ENCODE measurements at regions not wholly inside any gene's neighbourhood (a gene's known extent, or its start where the extent isn't known, plus 50 kb on each side); places are given as distances from the start of the nearest gene placed in this dataset.
A peak's percentile ranks its signal among the peaks of the same experiment; 100 is the strongest.

GRCh38 chr5:173793648-173794548 lies 94.3 kb upstream of the CPEB4 start:
- no peak for ATAC-seq (ENCODE audit: insufficient read depth, low FRiP score)
- 68 to 71% methylated on average over 16 of the region's 16 CpGs for WGBS, 2 donors
- H3K9me3 ChIP-seq (ENCODE audit: control insufficient read depth in 4 of 4, insufficient read depth in 3 of 4, low read length in 3 of 4): peaks cover 0 to 3% (median 0%) of the 10 kb centered on the region in 4 donors

GRCh38 chr5:173794901-173795416 lies 93.2 kb upstream of the CPEB4 start:
- TF ChIP-seq CTCF (IDR thresholded peaks at IDR 0.05; ENCODE audit: control extremely low read depth, extremely low read depth): no peak
- Histone ChIP-seq H3K27ac (ENCODE audit: low read depth in 1 of 2, low read length in 1 of 2) (no peak overlapping the region), H3K9me3 (ENCODE audit: control insufficient read depth in 4 of 4, insufficient read depth in 3 of 4, low read length in 3 of 4) (peaks cover 0 to 3% (median 0%) of the 10 kb centered on the region in 4 donors), H3K4me3 (no peak overlapping the region), H3K9ac (ENCODE audit: insufficient read depth in 1 of 2, low read length in 2 of 2) (no peak overlapping the region), H3K4me1 (ENCODE audit: control insufficient read depth in 5 of 5, insufficient read depth in 5 of 5, low read length in 5 of 5) (peaks cover 0 to 7% (median 0%) of the 10 kb centered on the region in 5 donors), H3K27me3 (ENCODE audit: control insufficient read depth in 3 of 3, insufficient read depth in 3 of 3, low read length in 2 of 3) (no peaks in the 10 kb centered on the region), H3K36me3 (ENCODE audit: control insufficient read depth in 4 of 4, insufficient read depth in 4 of 4, low read length in 4 of 4) (no peaks in the 10 kb centered on the region)
- DNase-seq: no peak
- ATAC-seq (ENCODE audit: insufficient read depth, low FRiP score): no peak
- WGBS, 2 donors: 78 to 87% methylated on average over 10 of the region's 10 CpGs

More at GRCh38 chr5:173793648-173794548, 94.3 kb upstream of the CPEB4 start:
- no peak for TF ChIP-seq CTCF (IDR thresholded peaks at IDR 0.05; ENCODE audit: control extremely low read depth, extremely low read depth)
- no peak overlapping the region for H3K27ac ChIP-seq (ENCODE audit: low read depth in 1 of 2, low read length in 1 of 2)
- no peak overlapping the region for H3K9ac ChIP-seq (ENCODE audit: insufficient read depth in 1 of 2, low read length in 2 of 2)
- no peak overlapping the region for H3K4me3 ChIP-seq
- DNase-seq: peak in 1 of 3 donors; percentile 21
- H3K27me3 ChIP-seq (ENCODE audit: control insufficient read depth in 3 of 3, insufficient read depth in 3 of 3, low read length in 2 of 3): no peaks in the 10 kb centered on the region
- H3K4me1 ChIP-seq (ENCODE audit: control insufficient read depth in 5 of 5, insufficient read depth in 5 of 5, low read length in 5 of 5): peaks cover 0 to 7% (median 0%) of the 10 kb centered on the region in 5 donors
- H3K36me3 ChIP-seq (ENCODE audit: control insufficient read depth in 4 of 4, insufficient read depth in 4 of 4, low read length in 4 of 4): no peaks in the 10 kb centered on the region

- Histone ChIP-seq H3K9me3 (ENCODE audit: control insufficient read depth in 4 of 4, insufficient read depth in 3 of 4, low read length in 3 of 4) (peaks cover 0 to 3% (median 0%) of the 10 kb centered on the region in 4 donors), H3K27ac (ENCODE audit: low read depth in 1 of 2, low read length in 1 of 2) (no peak overlapping the region), H3K4me3 (no peak overlapping the region), H3K4me1 (ENCODE audit: control insufficient read depth in 5 of 5, insufficient read depth in 5 of 5, low read length in 5 of 5) (peaks cover 0 to 7% (median 0%) of the 10 kb centered on the region in 5 donors), H3K27me3 (ENCODE audit: control insufficient read depth in 3 of 3, insufficient read depth in 3 of 3, low read length in 2 of 3) (no peaks in the 10 kb centered on the region), H3K36me3 (ENCODE audit: control insufficient read depth in 4 of 4, insufficient read depth in 4 of 4, low read length in 4 of 4) (no peaks in the 10 kb centered on the region), H3K9ac (ENCODE audit: insufficient read depth in 1 of 2, low read length in 2 of 2) (no peak overlapping the region)
- WGBS, 2 donors: 77 to 89% methylated on average over 1 of the region's 1 CpG
- no peak for TF ChIP-seq CTCF (IDR thresholded peaks at IDR 0.05; ENCODE audit: control extremely low read depth, extremely low read depth)
- DNase-seq: no peak
- ATAC-seq (ENCODE audit: insufficient read depth, low FRiP score): no peak
Measured at GRCh38 chr5:173795601-173796000, 92.5 kb upstream of the CPEB4 start.

Measured in lung (tissue), 11 donors.